ENCODE measurements at regions not wholly inside any gene's neighbourhood (a gene's known extent, or its start where the extent isn't known, plus 50 kb on each side); places are given as distances from the start of the nearest gene placed in this dataset.

DNA sequence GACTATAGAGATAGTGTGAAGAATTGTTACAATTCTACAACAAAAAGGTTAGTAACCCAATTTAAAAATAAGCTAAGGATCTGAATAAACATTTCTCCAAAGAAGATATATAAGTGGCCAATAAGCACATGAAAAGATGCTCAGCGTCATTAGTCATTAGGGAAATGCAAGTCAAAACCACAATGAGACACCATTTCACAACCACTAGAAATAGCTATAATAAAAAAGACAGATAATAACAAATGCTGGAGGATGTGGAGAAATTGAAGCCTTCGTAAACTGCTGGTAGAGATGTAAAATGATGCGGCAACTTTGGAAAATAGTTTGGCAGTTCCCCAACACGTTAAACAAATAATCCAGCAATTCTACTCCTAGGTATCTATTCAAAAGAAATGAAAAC, 366.5 kb upstream of the POU3F3 start:
- Histone ChIP-seq H3K36me3 (no peaks in the 10 kb centered on the region), H3K9me3 (no peaks in the 10 kb centered on the region), H3K4me3 (no peak overlapping the region), H3K27me3 (no peaks in the 10 kb centered on the region), H3K4me1 (no peaks in the 10 kb centered on the region), H3K27ac (no peak overlapping the region)
- 61 to 67% methylated on average over 4 of the region's 4 CpGs for WGBS, 2 donors
- no peak for TF ChIP-seq POLR2A (IDR thresholded peaks at IDR 0.05)
- TF ChIP-seq, protein P1, sequence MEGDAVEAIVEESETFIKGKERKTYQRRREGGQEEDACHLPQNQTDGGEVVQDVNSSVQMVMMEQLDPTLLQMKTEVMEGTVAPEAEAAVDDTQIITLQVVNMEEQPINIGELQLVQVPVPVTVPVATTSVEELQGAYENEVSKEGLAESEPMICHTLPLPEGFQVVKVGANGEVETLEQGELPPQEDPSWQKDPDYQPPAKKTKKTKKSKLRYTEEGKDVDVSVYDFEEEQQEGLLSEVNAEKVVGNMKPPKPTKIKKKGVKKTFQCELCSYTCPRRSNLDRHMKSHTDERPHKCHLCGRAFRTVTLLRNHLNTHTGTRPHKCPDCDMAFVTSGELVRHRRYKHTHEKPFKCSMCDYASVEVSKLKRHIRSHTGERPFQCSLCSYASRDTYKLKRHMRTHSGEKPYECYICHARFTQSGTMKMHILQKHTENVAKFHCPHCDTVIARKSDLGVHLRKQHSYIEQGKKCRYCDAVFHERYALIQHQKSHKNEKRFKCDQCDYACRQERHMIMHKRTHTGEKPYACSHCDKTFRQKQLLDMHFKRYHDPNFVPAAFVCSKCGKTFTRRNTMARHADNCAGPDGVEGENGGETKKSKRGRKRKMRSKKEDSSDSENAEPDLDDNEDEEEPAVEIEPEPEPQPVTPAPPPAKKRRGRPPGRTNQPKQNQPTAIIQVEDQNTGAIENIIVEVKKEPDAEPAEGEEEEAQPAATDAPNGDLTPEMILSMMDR (IDR thresholded peaks at IDR 0.05), result no peak
- TF ChIP-seq EP300 (IDR thresholded peaks at IDR 0.05), result no peak
- DNase-seq (ENCODE audit: low spot score in 2 of 2), result no peak

GRCh38 chr2:104493698-104494097, 360.2 kb upstream of the POU3F3 start:
- no peaks in the 10 kb centered on the region for H3K9me3 ChIP-seq
- H3K4me3 ChIP-seq, result no peak overlapping the region
- DNase-seq (ENCODE audit: low spot score in 2 of 2), result no peak
- H3K27me3 ChIP-seq, result no peaks in the 10 kb centered on the region
- H3K4me1 ChIP-seq, result no peaks in the 10 kb centered on the region
- H3K36me3 ChIP-seq, result no peaks in the 10 kb centered on the region
- H3K27ac ChIP-seq, result no peak overlapping the region
- 62 to 100% methylated on average over 1 of the region's 1 CpG for WGBS, 2 donors
- no peak for TF ChIP-seq EP300 (IDR thresholded peaks at IDR 0.05)
- TF ChIP-seq POLR2A (IDR thresholded peaks at IDR 0.05), result no peak
- TF ChIP-seq, protein P1 (IDR thresholded peaks at IDR 0.05), result no peak

DNA sequence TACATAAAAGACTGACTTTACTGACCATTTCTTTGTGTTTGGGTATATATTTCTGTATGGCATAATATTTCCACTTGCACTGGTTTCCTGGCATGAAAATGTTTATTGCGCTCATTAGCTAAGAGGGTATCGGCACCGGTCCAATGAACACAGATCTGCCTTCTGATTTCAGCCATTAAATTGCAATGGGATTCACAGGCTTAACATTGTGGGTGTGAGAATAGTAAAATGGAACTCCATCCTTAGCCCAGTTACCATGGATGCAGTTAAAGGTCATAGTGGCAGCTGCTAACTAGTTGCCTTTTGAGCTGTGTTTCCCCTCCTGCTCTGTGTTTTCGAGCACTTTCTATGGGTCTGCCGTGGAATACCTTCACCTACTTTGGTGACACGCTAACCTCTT, 352.6 kb upstream of the POU3F3 start:
- H3K9me3 ChIP-seq, result no peaks in the 10 kb centered on the region
- TF ChIP-seq, protein P1 (IDR thresholded peaks at IDR 0.05), result no peak
- TF ChIP-seq POLR2A (IDR thresholded peaks at IDR 0.05), result no peak
- no peak for TF ChIP-seq EP300 (IDR thresholded peaks at IDR 0.05)
- H3K4me1 ChIP-seq, result no peaks in the 10 kb centered on the region
- no peaks in the 10 kb centered on the region for H3K36me3 ChIP-seq
- no peaks in the 10 kb centered on the region for H3K27me3 ChIP-seq
- H3K4me3 ChIP-seq, result no peak overlapping the region
- no peak overlapping the region for H3K27ac ChIP-seq
- 75 to 81% methylated on average over 6 of the region's 6 CpGs for WGBS, 2 donors
- no peak for DNase-seq (ENCODE audit: low spot score in 2 of 2)

GRCh38 chr2:104501929-104502328, 352.0 kb upstream of the POU3F3 start:
- Histone ChIP-seq H3K4me1 (no peaks in the 10 kb centered on the region), H3K36me3 (no peaks in the 10 kb centered on the region), H3K4me3 (no peak overlapping the region), H3K27me3 (no peaks in the 10 kb centered on the region), H3K9me3 (no peaks in the 10 kb centered on the region), H3K27ac (no peak overlapping the region)
- no peak for DNase-seq (ENCODE audit: low spot score in 2 of 2)
- 86 to 87% methylated on average over 14 of the region's 14 CpGs for WGBS, 2 donors
- no peak for TF ChIP-seq EP300 (IDR thresholded peaks at IDR 0.05)
- TF ChIP-seq, protein P1 (IDR thresholded peaks at IDR 0.05), result no peak

- DNase-seq (ENCODE audit: low spot score in 2 of 2), result no peak
- Histone ChIP-seq H3K36me3 (no peaks in the 10 kb centered on the region), H3K27ac (no peak overlapping the region), H3K27me3 (no peaks in the 10 kb centered on the region), H3K4me1 (no peaks in the 10 kb centered on the region), H3K4me3 (no peak overlapping the region), H3K9me3 (no peaks in the 10 kb centered on the region)
- TF ChIP-seq POLR2A (IDR thresholded peaks at IDR 0.05), result no peak
- TF ChIP-seq, protein P1 (IDR thresholded peaks at IDR 0.05), result no peak
- no peak for TF ChIP-seq EP300 (IDR thresholded peaks at IDR 0.05)
- 43 to 45% methylated on average over 7 of the region's 7 CpGs for WGBS, 2 donors
Observed at GRCh38 chr2:104502901-104503300, 351.0 kb upstream of the POU3F3 start.
